NCI-H2227 treated with DMSO at 0.1 percent for 48 hours (cell line): ENCODE measurements at regions not wholly inside any gene's neighbourhood (a gene's known extent, or its start where the extent isn't known, plus 50 kb on each side); places are given as distances from the start of the nearest gene placed in this dataset.
A peak's percentile ranks its signal among the peaks of the same experiment; 100 is the strongest.

Source experiments
- DNase-seq: peaks from one replicate; lab custom pipeline; 2025; lab: John Stamatoyannopoulos, UW

DNA sequence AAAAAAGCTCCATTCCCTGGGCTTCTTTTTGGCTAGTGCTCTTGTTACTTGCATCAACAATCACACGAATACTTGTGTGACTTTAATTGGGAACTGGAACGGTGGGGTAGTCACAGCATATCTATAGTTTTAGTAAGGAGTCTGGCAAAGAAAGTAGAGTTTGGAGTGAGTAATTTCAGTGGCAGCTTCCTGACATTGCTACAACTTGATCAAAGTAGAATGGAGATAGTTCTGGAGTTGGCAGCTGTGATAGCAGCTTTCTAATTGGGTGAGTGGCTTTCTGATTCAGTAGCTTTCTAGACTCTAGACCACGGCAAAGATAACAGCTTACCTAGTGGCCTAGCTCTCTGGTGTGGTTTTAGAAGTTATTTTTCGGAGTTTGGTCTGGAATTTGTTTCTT lies 475.0 kb downstream of the TUSC7 start:
- DNase-seq, result no peak

DNA sequence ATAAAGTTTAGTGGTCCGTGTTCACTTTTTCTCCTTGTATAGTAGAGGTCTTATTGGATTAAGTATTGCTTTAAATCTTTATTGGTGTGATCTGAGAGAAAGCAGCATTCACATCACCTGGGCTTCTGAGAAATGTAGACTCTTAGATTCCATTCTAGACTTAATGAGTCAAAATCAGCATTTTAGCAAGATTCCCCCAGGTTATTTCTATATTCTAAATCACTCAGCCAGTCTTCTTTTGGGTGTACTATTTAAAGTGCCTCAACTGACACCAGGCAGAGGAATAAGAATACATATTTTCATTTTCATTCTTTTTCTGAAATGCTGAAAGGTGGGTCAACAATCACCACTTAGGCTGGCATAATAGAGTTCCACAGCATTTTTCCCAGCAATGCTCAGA lies 481.7 kb downstream of the TUSC7 start:
- DNase-seq, result no peak

DNA sequence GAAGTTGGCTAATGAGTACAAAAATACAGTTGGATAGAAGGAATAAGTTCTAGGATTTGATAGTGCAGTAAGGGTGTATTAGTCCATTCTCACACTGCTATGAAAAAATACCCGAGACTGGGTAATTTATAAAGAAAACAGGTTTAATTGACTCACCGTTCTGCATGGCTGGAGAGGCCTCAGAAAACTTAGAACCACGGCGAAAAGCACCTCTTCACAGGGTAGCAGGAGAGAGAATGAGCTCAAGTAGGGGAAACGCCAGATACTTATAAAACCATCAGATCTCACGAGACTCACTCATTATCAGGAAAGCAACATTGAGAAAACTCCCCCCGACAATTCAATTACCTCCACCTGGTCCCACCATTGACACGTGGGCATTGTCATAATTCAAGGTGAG lies 483.3 kb downstream of the TUSC7 start:
- DNase-seq, result no peak

DNA sequence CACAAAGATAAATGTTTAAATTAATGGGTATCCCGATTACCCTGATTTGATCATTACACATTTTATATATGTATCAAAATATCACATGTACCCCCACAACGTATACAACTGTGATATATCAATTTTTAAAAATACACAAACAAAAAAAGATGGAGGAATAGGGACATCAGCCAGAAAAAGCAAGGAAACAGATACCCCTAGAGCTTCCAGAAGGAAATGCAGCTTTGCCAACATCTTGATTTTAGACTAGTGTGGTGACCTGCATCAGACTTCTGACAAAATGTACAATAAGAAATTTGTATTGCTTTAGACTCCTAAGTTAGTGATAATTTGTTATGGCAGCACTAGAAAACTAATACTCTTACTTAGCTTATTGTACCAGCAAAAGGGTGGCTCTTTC lies 483.8 kb downstream of the TUSC7 start:
- DNase-seq, result peak; percentile 3

DNA sequence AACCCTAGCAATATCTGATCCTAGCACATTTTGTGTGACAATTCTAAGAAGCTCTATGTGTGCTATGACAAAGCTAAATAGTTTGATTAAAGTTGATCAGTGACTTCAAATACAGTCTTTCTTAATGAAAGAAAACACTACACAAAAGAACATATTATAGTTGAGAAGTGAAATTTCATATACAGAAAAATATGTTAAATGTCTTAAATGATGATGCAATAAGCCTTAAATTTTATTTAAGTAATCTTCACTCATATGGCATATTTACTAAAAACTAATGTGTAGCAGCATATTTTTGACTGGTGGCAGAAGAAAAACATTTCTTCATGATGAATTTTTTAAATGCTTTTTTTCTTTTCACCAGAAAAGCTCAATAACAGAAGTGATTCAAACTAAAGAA lies 485.5 kb downstream of the TUSC7 start:
- DNase-seq, result no peak

DNA sequence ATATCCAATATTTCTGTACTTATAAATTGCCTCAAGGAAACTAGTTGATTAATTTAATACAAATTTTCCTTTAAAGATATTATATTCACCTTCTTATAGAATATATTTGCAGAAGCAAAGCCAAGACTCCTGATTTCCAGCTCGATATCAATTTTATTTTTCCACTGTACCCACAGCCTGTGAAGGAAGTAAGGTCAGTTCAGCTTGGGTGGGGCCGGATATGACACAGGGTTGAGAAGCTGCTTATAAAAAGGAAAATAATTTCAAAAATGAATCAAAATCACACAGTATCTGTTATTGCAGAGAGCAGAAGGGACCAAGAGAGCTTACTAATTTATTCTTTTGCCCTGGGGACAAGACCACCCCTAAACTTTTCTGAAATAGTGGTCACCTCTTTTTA lies 491.4 kb downstream of the TUSC7 start:
- no peak for DNase-seq

DNA sequence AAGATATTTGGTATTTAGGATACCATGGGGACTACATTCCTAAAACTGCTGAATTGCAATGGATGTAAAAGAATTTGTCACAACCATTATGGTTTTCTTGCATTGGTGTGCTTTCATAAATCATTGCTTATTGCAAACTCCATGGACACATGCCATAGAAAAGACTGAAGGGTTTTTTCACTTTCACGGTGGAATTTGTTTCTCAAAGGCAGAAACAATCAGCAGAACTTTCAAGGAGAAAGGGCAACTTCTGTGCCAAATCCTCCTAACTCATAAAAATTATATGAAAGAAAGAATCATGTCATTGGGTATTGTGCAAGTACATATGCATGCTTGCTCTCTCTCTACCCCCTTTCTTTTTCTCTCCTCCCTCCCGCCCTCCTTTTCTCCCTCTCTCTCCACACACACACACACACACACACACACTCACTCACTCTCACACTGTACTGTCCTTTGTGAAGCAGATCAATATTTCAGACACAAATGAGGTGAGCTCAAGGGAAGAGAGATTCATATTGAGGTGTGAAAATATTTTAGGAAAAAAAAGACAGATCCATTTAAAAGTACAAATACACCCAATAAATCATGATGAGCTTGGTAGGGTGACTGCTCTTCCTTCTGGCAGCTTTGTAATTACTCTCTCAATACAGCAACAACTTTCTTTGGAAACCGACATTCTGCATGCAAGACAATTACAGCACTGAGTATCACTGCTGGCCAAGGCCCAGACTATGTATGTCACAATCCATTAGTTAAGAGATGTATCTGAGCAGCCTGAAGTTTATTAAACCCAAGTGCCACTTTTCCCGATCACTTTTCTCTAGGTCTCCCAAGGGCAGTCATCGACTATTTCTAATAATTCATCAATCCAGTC lies 492.6 kb downstream of the TUSC7 start:
- DNase-seq, result no peak

DNA sequence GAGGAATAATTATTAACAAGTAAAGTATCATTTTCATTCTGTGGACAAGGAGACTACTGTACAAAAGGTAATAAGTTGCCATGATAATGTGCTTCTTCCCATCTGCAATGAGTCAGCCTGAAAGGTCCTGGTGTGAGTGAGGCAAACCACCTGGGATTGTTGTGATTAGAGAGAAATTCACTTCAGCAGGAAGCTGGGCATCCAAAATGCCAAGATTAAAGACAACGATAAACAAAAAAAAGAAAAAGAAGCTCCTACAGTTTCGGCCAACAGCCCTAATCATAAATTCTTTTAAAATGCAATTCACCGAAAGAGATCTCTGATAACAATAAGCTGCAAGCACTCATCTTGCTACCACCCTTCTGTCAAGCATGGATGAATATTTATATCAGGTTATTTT lies 507.8 kb downstream of the TUSC7 start:
- no peak for DNase-seq

DNA sequence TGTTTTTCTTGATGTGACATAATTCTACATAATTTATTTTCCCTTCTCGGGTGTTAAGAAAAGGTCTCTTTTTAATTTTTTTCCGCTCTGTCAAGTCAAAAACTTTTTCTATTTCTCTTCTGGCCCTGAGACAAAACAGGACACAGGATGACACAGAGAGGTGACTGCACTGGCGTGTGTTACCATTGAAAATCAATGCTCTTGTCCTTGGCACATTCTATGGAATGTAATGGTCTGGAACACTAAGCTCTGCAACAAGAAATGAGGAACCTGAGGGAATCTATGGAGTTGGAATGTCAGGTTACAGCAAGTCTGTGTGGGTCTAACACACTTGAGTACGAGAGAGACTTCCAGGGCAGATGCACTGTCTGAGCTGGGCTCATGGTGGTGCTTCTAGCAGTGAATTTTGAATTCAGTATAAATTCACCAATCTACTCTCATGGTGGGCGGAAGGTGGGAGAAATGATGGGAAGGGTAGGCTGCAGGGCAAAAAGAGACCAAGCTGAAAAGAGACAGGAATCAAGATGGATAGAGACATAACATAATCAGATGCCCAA lies 508.3 kb downstream of the TUSC7 start:
- DNase-seq, result no peak

DNA sequence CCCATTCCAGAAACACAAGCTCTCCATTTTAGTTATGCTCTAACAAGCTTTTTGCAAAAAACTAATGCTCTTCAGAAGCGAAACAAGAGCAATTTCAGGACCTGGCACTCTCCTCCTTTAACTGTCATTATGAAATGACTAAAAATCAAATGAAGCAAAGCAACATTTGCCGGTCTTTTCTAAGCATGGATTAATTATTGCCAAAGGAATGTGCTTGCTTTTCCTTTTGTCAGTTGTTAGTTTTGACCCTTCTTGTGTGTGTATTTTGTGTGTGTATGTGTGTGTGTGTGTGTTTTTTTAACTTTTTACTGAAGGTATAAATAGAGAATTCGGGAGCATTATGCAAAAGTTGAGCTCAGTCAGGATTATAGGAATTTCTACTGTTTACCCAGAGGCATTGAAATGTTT lies 509.1 kb downstream of the TUSC7 start:
- no peak for DNase-seq

DNA sequence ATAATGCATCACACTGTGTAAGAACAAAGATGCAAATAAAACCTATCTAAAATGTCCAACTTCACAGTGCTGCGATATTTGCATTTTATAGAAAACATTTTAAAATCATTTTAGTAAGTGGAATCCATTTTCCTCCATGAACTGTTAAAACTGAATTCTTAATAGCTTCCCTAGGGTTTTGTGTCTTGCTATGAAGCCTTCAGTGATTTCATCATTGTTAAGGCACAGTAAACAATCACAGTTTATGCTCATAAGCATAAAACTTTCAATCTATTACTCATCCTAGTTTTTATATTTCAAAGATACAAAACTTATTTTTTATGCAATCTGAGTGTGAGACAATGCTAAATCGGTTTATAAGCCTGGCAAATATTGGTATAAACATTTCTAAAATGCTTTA lies 509.7 kb downstream of the TUSC7 start:
- DNase-seq, result no peak

DNA sequence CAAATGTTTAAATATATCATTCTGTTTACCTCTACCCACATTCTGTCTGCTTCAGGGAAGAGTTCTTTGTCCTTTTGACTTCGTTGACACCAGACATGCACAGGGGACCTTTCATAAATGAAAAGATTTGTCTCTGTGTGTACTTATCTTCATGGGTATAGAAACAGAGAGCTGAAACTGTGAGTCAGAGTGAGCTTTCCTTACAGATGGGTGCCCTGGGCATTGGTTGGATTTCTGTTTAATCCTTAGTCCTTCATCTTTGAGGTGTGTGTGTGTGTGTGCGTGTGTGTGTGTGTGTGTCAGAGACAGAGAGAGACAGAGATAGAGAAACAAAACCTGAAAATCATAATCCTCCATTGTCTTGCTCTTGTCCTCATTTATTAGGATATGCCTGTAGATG lies 517.4 kb downstream of the TUSC7 start:
- no peak for DNase-seq

DNA sequence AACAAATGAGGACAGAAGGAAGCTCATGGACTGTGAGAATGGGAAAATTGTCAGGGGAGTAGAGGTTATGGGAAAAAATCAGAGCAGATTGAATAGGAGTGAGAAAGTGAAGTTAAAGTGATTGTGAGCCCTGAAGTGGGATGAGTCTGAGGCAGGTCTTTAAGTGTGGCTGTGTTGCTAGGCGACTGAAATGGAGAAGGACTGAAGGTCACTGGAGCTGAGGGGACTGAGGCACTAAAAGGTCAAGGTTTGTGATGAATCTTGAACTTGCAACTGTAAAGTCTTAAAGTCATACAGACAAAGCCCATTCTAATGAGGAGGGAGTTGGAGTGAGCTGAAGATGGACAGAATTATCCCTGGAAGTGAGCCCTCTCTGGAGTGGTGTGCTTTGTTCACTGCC lies 518.9 kb downstream of the TUSC7 start:
- no peak for DNase-seq

DNA sequence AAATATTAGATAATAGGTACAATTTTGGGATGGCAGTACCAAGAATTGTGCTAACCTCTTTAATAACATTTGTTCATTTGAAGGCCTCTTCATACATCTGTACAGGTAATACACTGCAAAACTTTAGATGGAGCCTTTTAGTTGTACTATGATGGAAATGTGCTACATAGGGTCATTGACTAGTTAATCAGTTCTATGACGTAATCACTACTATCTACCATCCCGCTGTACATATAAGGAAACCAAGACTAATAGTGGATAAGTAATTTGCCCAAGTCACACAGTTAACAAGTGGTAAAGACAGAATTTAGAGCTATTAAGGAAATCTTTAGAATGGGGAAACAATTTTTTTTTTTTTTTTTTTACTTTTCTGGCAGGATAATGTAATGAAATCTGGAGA lies 521.3 kb downstream of the TUSC7 start:
- DNase-seq, result no peak

DNA sequence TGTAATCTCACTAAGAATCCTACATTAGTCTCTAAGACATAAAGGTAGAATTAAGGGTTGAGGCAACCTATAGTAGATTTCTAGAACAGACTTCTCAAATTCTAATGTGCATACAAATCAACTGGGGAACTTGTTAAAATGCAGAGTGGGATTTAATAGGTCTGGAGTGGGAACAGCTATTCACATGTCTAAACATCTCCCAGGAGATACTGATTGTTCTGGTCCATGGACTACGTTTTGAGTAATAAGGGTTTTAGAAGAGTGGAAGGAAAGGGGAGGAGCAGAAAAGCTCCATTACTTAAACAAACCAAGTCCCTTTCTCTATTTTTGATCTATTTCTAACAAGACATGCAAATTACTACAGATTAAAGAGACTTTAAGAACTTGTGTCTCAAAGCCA lies 524.8 kb downstream of the TUSC7 start:
- DNase-seq, result no peak

DNA sequence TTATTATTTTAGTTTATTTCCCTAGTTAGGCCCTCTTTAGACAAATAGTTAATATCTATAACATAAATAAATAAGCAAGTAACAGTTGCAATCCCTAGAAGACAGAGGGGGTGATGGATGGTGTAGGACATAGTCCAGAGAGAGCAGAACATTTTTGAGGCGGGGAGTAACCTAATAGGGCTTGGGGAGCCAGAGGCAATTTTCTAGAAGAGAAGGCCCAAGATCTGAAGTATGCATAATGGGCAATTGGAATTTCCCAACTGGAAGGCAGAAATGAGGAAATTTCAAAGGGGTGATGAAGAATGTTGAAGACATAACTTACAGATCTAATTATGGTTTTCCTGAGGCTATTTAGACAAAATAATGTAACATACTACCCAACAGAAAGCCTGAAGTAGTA lies 525.7 kb downstream of the TUSC7 start:
- no peak for DNase-seq

DNA sequence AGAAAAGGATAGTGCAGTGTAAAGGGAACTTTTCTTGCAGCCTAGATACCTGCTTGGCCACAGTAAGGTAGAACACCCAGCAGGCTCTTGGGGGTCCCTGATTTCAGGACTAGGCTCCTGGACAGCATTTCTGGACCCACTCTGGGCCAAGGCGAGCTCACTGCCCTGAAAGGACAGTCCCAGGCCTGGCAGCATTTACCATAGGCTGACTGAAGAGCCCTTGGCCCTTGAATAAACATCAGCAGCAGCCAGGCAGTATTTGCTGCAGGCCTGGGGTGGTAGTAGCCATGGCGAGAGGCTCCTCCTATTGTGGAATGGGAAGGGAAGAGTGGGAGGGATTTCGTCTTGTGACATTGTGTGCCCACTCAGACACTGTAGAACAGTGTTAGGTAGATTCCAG lies 529.2 kb downstream of the TUSC7 start:
- DNase-seq, result no peak

DNA sequence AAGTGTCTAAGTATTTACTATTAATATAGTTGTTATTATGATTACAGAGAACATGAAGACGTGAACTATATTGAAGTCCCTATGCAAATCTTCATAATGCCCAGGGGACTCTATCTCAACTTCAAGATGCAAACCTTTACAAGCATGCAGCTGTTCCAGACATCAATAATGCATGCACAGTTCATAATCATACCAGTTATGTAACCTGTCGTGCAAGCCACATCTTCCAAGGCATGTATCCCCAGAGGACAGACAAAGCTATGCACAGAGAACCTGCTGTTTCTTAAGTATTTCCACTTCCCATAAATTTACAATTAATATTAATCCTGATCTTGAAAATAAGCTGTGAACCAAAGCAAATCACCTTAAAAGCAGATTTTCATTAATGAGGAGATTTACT lies 534.1 kb downstream of the TUSC7 start:
- no peak for DNase-seq

DNA sequence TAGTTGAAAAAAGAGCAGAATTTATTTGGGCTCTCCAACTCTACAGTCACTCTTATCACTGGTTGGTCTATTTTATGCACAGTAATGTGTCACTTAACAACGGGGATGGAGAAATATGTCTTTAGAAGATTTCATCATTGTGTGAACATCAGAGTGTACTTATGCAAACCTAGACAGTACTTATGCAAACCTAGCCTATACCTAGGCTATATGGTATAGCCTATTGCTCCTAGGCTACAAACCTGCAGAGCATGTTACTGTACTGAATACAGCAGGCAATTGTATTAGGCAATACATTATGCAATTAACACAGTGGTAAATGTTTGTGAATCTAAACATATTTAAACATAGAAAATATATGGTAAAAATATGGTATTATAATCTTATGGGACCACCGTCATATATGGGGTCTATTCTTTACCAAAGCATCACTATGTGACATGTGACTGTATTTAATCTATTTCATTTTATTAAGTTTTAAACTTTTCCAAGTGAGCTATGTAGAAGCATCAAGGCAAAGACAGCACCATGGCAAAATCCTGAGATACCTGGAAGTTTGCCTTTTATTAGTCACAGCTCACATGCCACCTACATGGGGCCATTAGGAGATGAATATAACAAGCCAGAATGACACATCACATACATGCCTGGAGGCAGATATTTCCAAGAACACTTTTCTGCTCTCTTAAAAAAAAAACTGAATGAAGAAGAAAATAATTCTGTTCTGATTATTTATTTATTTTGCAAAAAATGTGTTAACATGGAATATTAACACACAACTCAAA lies 537.4 kb downstream of the TUSC7 start:
- no peak for DNase-seq

DNA sequence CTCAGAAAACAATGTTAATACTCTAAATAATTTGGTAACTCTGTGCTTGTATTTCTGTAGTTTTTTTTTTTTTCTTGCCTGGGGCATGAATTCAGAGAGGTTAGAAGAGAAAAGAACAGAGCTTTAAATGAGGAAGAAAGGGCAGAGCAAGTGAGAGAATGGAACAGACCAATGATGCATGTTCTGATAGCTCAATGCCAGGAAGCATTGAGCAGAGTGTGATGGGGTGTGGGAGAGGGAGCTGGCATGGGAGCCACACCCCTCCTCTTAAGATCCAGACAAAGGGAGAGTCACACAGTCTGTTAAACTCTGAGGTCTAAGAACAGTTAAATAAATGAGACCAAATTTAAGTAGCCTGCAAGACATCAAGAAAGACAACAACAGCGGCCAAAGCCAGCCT lies 538.6 kb downstream of the TUSC7 start:
- no peak for DNase-seq

DNA sequence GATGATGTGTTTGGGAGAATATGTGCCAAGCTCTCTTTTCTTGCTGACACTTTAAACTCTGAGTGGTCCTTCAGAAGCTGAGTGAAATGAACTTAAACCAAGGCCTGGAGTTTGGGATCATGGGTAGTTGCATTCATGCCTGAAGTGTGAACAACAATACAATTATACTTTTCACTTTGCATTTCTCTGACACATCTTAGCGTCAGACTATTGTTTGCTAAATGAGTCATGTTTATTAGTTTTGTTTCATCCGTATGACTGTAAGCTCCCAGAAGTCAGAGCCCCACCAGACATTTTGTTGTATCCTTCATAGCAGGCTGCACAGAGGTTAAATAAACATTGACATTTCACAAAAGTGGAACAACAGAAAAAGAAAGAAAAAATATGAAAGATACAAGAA lies 542.6 kb downstream of the TUSC7 start:
- DNase-seq, result no peak

DNA sequence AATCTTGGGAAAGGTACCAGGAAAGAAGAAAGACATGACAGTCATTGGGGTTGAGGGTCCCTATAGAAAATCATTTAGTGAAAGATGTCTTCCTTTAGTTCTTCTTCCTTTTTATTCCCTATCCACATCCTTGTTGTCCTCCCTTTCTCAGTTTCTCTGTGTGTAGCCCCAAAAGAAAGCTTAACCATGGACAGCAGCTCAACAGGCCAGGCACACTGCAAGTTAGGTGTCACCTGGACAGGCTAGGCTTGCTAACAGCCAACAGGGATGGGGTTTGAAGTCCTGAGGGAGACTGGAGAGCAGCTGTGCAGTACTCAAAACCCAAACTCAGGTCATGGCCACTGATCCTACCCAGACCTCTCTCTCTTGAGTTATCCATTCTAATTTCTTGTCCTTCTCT lies 543.1 kb downstream of the TUSC7 start:
- DNase-seq, result no peak

DNA sequence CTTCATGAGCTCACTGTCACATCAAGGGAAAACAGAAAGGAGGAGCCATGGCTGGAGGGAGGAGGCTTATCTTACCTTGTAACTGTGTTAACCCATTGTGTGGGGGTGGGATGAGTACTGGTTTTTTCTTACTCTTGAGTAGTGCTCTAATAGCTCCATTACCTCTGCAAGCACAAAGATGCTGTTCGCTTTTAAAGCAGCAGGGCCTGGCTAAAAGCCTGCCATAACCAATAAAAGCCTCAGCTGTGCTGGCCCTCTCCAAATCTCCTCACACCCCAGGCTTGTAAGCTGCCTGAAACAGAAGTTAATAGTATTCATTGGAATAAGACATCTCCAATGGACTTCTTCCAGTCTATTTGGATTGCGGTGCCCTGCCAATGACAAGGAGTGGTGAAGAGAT lies 544.1 kb downstream of the TUSC7 start:
- no peak for DNase-seq
